HG03354 (cell line): ENCODE measurements at regions not wholly inside any gene's neighbourhood (a gene's known extent, or its start where the extent isn't known, plus 50 kb on each side); places are given as distances from the start of the nearest gene placed in this dataset.
"Not testable (repeated sequence)": the region's sequence is repeated elsewhere in the genome, so short reads cannot be mapped to it uniquely, and the experiment has no call there.

Experiments
- ATAC-seq: cut with Tn5 transposase; IDR thresholded peaks from one replicate; pipeline ENCODE4 v1.9.1; 2021; ENCODE audit warnings: mild to moderate bottlenecking; ENCODE audit not compliant: unreplicated experiment, poor library complexity, severe bottlenecking

GRCh38 chr3:4065085-4065484 lies 238.1 kb upstream of the SETMAR start:
- no peak for ATAC-seq

GRCh38 chr3:4065554-4065953 lies 237.6 kb upstream of the SETMAR start:
- no peak for ATAC-seq

- ATAC-seq: no peak
These were observed 235.3 kb upstream of the SETMAR start for GRCh38 chr3:4067893-4068292.

- ATAC-seq: no peak
These were observed 233.4 kb upstream of the SETMAR start for GRCh38 chr3:4069796-4070195.

- no peak for ATAC-seq
These were observed 231.5 kb upstream of the SETMAR start for GRCh38 chr3:4071481-4072184.

GRCh38 chr3:4077278-4077677 lies 225.9 kb upstream of the SETMAR start:
- not testable (repeated sequence) for ATAC-seq

GRCh38 chr3:4077950-4078349 lies 225.2 kb upstream of the SETMAR start:
- ATAC-seq: no peak

- no peak for ATAC-seq
These were observed 224.3 kb upstream of the SETMAR start for GRCh38 chr3:4078903-4079302.

- ATAC-seq: no peak
These were observed 223.6 kb upstream of the SETMAR start for GRCh38 chr3:4079339-4080195.

- ATAC-seq: no peak
These were observed 219.7 kb upstream of the SETMAR start for GRCh38 chr3:4083225-4084015.

GRCh38 chr3:4084271-4084670 lies 218.9 kb upstream of the SETMAR start:
- no peak for ATAC-seq

GRCh38 chr3:4086662-4087061 lies 216.5 kb upstream of the SETMAR start:
- ATAC-seq: not testable (repeated sequence)

GRCh38 chr3:4091786-4092185 lies 211.4 kb upstream of the SETMAR start:
- no peak for ATAC-seq

- ATAC-seq: no peak
These were observed 205.4 kb upstream of the SETMAR start for GRCh38 chr3:4097801-4098200.

- ATAC-seq: no peak
These were observed 203.6 kb upstream of the SETMAR start for GRCh38 chr3:4099607-4100006.

GRCh38 chr3:4107430-4107829 lies 195.7 kb upstream of the SETMAR start:
- no peak for ATAC-seq

- no peak for ATAC-seq
These were observed 189.2 kb upstream of the SETMAR start for GRCh38 chr3:4113811-4114522.

GRCh38 chr3:4119119-4119518 lies 184.1 kb upstream of the SETMAR start:
- no peak for ATAC-seq

GRCh38 chr3:4125576-4125975 lies 177.6 kb upstream of the SETMAR start:
- ATAC-seq: no peak
